Epithelial cell of prostate (primary cell): ENCODE measurements at regions not wholly inside any gene's neighbourhood (a gene's known extent, or its start where the extent isn't known, plus 50 kb on each side); places are given as distances from the start of the nearest gene placed in this dataset.

Source experiments
- DNase-seq: peaks from one replicate; pipeline ENCODE4 v3.0.0-alpha.2; 2011; ENCODE audit warnings: low read depth, low spot score
- H3K27ac ChIP-seq: fragments of 450-650 bp; 2 replicates; pipeline ENCODE4 v1.5.1; 2017; ENCODE audit warnings: mild to moderate bottlenecking

- DNase-seq = no peak
- no peak overlapping the region for H3K27ac ChIP-seq
These were observed 63.4 kb upstream of the AFDN start for GRCh38 chr6:167763056-167763944.

- no peak for DNase-seq
- no peak overlapping the region for H3K27ac ChIP-seq
These were observed 62.5 kb upstream of the AFDN start for GRCh38 chr6:167764215-167764614.

- DNase-seq = no peak
- H3K27ac ChIP-seq = no peak overlapping the region
These were observed 61.8 kb upstream of the AFDN start for GRCh38 chr6:167764713-167765479.

GRCh38 chr6:167766986-167767714, 59.6 kb upstream of the AFDN start:
- DNase-seq = no peak

GRCh38 chr6:167767715-167768107, 59.0 kb upstream of the AFDN start:
- no peak for DNase-seq
- H3K27ac ChIP-seq = no peak overlapping the region

More at GRCh38 chr6:167766986-167767714, 59.6 kb upstream of the AFDN start:
- H3K27ac ChIP-seq = no peak overlapping the region

GRCh38 chr6:167768471-167769215, 58.1 kb upstream of the AFDN start:
- DNase-seq = no peak
- H3K27ac ChIP-seq = no peak overlapping the region

GRCh38 chr6:167769408-167770190, 57.1 kb upstream of the AFDN start:
- H3K27ac ChIP-seq = no peak overlapping the region
- no peak for DNase-seq

DNA sequence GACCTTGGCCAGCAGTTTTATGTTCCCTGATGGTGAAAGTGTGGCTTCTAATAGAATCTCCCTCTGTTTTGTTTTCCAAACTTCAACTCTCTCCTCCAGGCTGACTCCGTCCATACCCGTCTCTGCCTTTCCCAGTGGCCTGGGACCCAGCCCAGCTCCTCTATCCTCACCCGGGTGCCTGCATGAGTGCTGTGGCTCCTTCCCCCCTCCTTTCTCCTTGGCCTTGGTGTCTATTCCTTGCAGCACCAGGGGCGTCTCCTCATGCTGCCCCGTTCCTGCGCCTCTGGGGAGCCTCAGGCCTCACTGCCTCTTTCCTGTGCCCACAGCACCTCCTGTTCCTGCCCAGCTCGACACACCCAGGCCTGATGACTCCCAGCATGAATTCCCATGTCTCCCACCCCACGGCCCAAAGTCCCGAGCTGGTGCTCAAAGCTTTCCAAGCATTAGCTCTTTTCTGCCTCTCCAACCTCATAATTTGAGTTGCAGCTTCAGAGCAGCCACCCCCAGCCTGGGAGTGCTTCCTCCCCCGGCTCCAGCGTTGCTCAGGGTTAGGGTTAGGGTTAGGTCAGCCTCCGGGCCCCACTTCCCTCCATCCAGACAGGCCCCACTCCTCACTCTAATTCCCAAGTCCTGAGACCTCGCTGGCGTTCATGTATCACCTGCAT, 56.3 kb upstream of the AFDN start:
- H3K27ac ChIP-seq = no peak overlapping the region
- DNase-seq = no peak

DNA sequence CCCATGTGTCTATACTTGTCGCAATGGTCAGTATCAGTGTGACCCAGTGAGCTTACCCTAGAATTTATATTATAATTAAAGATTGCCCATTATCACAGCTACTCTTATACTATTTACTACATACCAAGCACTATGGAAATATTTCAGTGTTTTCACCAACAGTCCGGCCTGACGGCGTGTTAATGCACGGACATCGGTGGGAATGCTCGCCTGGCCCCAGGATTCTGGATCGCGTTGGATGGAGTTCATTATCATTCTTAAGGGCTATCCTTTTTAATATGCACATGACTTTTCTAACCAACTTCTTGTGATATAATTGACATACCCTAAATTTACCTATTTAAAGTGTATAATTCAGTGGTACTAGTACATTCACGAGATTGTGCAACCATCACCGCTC, 51.8 kb upstream of the AFDN start:
- DNase-seq = no peak
- no peak overlapping the region for H3K27ac ChIP-seq

DNA sequence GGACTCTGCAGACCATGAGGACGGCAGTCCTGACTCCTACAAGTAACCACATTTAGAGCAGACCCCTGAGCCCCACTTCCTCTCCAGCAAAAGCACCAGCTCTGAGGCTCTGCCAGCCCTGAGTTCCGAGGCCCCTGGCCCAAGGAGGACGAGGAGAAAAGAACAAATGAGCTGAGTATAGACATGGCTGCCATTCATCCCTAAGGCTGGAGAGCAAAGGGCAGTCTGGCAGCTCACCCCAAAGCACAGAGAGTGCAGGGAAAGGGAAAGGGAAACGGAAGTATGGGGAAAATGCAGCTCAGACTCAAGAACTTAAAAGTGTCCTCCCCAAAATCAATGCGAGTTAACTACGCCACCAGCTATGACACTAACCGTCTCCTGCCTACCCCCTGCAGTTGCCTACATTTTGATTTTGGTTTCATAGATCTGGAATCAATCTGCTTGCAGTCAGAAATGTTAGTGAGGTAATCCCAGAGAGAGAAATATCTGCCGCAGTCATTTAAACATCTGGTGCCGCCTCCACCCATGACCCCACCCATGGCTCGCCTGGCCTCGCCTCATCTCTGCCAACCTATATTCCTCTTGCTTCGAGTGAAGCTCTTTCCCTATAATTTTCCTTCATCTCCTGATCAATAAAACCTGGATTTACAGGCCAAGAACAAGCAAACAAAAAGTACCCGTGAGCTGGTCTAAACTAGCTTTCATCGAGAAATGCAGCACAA, 49.6 kb upstream of the AFDN start:
- no peak overlapping the region for H3K27ac ChIP-seq
- no peak for DNase-seq
